Activated gamma-delta T cell (primary cell): ENCODE measurements at regions not wholly inside any gene's neighbourhood (a gene's known extent, or its start where the extent isn't known, plus 50 kb on each side); places are given as distances from the start of the nearest gene placed in this dataset.

ENCODE experiments used
- DNase-seq: peaks from one replicate; lab custom pipeline; 2025; lab: John Stamatoyannopoulos, UW

- no peak for DNase-seq
These were observed 202.9 kb upstream of the JARID2 start for GRCh38 chr6:15042938-15043337.

- no peak for DNase-seq
These were observed 201.6 kb upstream of the JARID2 start for GRCh38 chr6:15044146-15044882.

- no peak for DNase-seq
These were observed 200.9 kb upstream of the JARID2 start for GRCh38 chr6:15044948-15045347.

GRCh38 chr6:15046751-15047150, 199.1 kb upstream of the JARID2 start:
- DNase-seq: no peak

DNA sequence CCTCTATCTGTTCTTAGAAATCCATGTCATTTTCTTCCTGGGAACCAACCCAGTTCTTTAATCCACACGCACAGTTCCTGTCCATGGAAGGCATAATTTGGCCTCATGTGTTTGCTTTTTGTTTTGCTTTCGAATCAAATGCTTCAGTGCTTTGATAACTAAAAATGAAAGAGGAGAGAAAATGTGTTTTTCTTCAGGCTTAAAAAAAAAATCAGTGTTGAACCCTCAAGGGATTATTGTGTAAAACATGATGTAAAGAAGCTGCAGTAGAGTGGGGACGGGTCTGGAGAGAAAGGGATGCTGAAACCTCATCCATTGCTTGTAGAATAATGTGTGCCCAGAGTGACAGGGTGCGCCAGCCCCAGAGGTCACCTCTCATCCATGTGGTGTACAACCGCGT, 197.5 kb upstream of the JARID2 start:
- no peak for DNase-seq

DNA sequence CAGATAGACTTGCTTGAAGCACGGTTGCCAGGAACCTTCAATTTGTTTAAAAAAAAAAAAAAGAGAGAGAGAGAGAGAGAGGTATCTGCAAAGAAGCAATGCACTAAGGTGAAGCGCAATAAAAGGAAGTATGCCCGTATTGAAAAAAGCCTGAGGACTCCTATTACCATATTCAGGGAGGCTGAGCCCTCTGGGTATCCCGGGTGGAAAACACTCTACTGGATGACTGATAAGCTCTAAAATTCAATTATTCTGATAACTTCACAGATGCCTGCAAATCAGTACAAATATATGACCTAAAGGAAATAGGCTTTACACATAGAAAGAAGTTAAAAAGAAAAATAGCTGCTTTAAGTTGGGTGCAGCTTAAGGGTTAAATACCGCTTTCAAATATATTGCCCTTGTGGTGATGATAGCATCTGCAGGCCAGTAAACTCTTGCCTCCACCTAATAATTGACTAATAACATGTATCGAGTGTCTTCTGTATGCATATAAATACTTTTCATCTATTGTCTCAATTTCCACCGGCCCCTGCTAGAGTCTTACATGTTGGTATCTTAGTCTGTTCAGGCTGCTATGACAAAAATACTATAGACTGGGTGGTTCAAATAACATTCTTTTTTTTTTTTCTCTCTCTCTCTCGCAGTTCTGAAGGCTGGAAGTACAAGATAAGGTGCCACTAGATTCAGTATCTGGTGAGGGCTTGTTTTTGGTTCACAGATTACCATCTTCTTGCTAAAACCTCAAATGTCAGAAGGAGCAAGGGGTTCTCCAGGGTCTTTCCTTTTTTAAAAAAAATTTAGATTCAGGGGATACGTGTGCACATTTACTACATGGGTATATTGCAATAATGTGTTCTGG, 187.4 kb upstream of the JARID2 start:
- no peak for DNase-seq

DNA sequence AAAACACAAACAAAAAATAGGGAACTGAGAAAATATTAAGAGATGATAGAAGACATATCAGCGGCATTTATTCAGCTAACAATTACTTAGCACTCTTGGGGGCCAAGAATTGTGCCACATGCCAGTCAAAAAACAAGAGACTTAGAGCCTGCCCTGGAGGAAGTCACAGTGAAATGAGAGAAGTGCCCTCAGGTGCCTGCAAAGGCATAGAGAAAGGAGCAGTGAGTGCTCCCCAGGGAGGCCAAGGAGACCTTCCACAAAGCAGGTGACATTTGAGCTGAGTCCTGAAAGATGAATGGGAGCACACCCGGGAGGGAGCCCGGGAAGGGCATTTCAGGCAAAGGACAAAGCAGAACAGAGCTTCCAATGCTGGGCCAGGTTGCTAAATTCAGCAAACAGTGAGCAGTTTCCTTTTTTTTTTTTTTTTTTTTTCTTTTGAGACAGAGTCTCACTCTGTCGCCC, 184.7 kb upstream of the JARID2 start:
- DNase-seq: no peak

GRCh38 chr6:15061908-15062515, 183.9 kb upstream of the JARID2 start:
- no peak for DNase-seq

- DNase-seq: no peak
These were observed 183.2 kb upstream of the JARID2 start for GRCh38 chr6:15062516-15063252.

GRCh38 chr6:15063253-15063853, 182.5 kb upstream of the JARID2 start:
- no peak for DNase-seq

DNA sequence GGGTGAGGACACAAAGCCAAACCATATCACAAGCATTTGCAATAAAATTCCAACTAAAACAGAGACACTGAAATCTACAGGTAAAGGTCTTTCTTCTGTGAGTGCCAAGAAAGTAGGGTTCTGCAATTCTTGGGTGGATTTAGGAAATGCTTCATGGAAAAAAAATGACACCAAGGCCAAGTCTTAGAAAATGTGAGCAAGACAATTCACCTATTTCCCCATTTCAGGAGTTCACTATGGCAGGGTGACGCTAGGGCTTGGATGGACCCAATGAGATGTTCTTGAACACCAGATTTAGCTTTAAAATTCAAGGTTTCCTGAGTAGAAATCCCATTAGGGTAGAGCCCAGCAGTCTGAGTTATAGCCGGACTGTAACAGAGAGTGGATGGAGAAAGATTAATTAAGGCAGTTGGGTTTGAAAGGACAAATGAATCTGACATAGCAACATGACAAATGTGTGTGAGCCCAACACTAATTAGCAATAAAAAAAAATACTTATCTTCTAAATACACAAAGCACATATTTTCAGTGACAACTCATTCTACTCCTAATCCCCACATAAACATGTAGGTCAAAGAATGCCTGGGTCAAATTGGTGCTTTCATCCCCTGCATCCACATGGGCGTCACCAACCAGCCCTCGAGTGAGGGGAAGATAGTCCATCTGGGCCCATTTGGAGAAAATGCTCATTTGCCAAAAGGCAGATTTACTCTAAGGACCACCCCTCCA, 180.4 kb upstream of the JARID2 start:
- DNase-seq: no peak

DNA sequence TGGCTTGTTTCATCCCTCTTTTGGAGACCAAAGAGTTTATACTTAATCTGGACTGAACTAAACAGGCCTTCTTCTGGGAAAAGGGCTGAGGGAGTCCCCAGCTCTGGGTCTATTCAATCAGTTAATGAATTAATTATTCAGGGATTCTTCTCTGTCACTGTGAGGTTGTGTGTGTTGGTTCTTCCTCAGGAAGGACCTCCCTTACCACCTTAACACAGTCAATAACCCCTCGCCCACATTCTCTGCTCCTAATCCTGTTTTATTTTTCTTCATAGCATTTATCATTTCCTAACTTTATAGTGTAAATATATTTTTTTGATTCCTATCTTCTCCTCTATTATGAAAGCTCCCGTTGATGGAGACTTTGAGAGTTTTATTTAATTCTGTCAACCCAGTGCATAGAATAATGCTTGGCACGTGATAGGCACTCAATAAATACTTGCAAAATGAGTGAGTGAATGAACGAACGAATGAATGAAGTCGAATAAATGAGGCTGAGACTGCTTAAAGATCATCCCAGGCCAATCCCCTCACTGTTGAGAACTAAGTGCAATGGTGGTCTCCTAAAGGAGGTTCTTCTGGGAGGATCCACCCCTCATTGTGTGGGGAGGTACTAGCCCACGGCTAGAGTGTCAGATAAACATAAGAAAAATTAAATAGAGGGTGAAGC, 179.6 kb upstream of the JARID2 start:
- DNase-seq: no peak

DNA sequence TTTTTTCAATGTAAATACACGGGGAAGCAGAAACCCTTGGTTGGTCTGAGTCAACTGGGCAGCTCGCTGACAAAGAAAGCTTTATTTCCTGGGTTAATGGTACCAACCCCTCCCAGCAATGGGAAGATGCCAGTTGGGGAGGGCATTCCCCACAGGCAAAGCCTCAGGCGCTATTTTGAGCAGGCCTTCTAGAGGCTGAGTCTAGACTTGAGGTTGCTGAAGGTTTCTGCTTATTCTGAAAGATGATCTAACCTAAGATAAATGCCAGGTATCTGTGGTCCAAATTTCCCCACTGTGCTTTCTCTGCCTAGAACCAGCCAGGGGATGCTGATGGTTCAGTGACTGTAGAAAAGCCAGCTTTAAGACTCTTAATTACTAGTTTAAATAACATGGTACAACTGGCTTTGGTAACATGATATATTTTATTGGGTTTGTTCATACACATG, 172.5 kb upstream of the JARID2 start:
- no peak for DNase-seq

DNA sequence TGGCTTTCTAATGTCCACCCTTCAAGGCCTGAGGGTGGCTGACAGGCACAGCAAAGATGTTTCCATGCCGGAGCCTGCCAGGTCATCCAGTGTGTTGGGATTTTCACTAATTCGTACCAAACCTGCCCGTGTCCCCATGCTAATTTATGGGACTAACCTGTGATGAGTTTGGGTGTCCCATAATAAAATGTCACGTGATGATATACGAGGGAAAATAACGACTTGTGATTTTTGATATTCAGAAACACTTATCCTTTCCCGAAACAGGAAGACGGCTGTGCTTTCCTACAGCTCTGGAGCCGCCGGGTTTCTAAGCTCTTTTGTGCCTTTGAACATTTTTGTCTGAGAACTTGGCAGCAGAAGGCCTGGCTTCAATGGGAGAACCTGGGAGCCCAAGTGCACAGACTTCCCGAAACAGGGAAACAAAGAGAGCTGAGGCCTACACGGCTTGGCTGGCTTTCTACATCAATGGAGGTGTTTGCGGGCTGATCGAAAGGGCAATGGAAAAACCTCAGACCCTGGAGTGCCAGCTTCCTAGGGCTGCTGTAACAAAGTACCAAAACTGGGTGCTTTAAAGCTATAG, 171.9 kb upstream of the JARID2 start:
- DNase-seq: no peak

- DNase-seq: no peak
These were observed 171.1 kb upstream of the JARID2 start for GRCh38 chr6:15074806-15075205.

GRCh38 chr6:15076565-15076964, 169.3 kb upstream of the JARID2 start:
- no peak for DNase-seq

- no peak for DNase-seq
These were observed 168.9 kb upstream of the JARID2 start for GRCh38 chr6:15077006-15077405.

- no peak for DNase-seq
These were observed 167.9 kb upstream of the JARID2 start for GRCh38 chr6:15077961-15078360.

DNA sequence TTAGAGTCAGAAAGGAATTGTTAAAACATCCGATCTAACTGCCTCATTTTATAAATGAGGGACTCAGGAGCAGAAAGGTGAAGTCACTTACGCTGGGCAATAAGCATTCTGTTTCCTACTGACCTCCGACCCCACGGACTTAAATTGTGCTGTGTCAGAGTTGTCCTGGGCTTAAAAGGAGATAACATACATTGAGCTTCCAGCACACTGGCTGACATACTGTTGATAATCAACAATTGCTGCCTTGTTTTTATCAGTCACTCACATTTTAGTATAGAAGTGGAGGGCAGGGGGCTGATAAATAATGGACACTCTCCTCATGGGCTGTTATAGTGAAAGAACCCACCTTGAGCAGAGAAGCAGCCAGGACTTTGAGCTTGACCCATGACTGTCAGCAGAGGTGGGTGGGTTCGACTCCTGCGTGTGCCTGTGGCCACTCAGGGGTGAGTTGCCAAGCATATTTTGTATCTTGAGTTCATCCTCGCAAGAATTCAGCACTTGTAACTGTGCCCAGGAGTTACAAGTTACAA, 166.5 kb upstream of the JARID2 start:
- DNase-seq: no peak

DNA sequence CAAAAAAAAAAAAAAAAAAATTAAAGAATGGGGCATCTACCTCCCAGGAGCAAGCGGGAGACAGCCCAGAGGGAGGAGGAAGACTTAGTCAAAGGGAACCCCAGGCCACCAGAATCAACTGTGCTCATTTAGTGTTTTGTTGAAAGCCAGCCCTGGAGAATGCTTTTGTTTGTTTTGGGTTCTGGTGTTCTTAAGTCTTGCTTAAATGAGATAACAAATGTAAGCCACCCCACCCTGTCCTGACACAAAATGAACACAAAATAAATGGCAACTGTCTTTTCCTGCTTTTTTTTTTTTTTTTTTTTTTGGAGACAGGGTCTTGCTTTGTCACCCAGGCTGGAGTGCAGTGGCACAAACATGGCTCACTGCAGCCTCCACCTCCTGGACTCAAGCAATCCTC, 165.0 kb upstream of the JARID2 start:
- no peak for DNase-seq
